ENCODE measurements at regions not wholly inside any gene's neighbourhood (a gene's known extent, or its start where the extent isn't known, plus 50 kb on each side); places are given as distances from the start of the nearest gene placed in this dataset.

- no peaks in the 10 kb centered on the region for H3K79me1 ChIP-seq (ENCODE audit: low read depth in 1 of 2, low read length in 2 of 2)
- intact Hi-C loops (cut with micrococcal nuclease) = no loop called here
- no CpG with 5 or more reads among the region's 2 CpGs for WGBS, 2 experiments (ENCODE audit: extremely low coverage in 2 of 2, insufficient read length in 1 of 2)
- no peaks in the 10 kb centered on the region for H3K27me3 ChIP-seq (ENCODE audit: control insufficient read depth, insufficient read depth, low read length)
- H3K4ac ChIP-seq (ENCODE audit: low read depth, low read length) = no peak overlapping the region
- no peak overlapping the region for H3K18ac ChIP-seq (ENCODE audit: low read depth, low read length)
- TF ChIP-seq USF2 (IDR thresholded peaks at IDR 0.05; ENCODE audit: low read depth, low read length) (no peak), CHD1 (IDR thresholded peaks at IDR 0.05; ENCODE audit: low read depth, low read length) (no peak), MAZ (IDR thresholded peaks at IDR 0.05; ENCODE audit: borderline replicate concordance, low read depth, low read length) (no peak), ELK1 (IDR thresholded peaks at IDR 0.05; ENCODE audit: borderline replicate concordance, low read depth, low read length) (no peak), BHLHE40 (IDR thresholded peaks at IDR 0.05; ENCODE audit: low read depth, low read length) (no peak), RCOR1 (IDR thresholded peaks at IDR 0.05; ENCODE audit: insufficient replicate concordance, low read length) (no peak), SMC3 (IDR thresholded peaks at IDR 0.05; ENCODE audit: low read depth, low read length) (no peak), RAD21 (IDR thresholded peaks at IDR 0.05; ENCODE audit: low read length) (no peak)
- dilution Hi-C loops (cut with HindIII; ENCODE audit: low sequenced_read_pairs, unreplicated experiment) = no loop called here
- in situ Hi-C loops (cut with MboI; ENCODE audit: low sequenced_read_pairs) = no loop called here
- no peak overlapping the region for H2BK15ac ChIP-seq (ENCODE audit: low read depth, low read length)
- no TSS peak for BruUV-seq (replicated peaks)
- CTCF ChIA-PET = no interaction called here
- POLR2A ChIA-PET (ENCODE audit: unreplicated experiment) = no interaction called here
- no peak overlapping the region for H3K4me2 ChIP-seq (ENCODE audit: low read depth, low read length)
- H4K8ac ChIP-seq (ENCODE audit: low read depth in 2 of 2, low read length in 2 of 2) = no peak overlapping the region
- H2AK9ac ChIP-seq (replicated peaks; ENCODE audit: low read depth, low read length, poor library complexity) = no peak overlapping the region
- H3K9me1 ChIP-seq (ENCODE audit: insufficient read depth, low read length) = no peaks in the 10 kb centered on the region
- H4K20me1 ChIP-seq (ENCODE audit: insufficient read depth, low read length) = no peaks in the 10 kb centered on the region
- H4K91ac ChIP-seq (ENCODE audit: insufficient read depth, low read depth, low read length) = no peak overlapping the region
- no peak overlapping the region for H3K14ac ChIP-seq (replicated peaks; ENCODE audit: low read depth, low read length)
- no peak overlapping the region for H3K4me3 ChIP-seq (ENCODE audit: insufficient read depth, low read depth, low read length)
- H3K36me3 ChIP-seq (ENCODE audit: control insufficient read depth, insufficient read depth, low read length) = no peaks in the 10 kb centered on the region
- peaks cover 7% of the 10 kb centered on the region for H3K9me3 ChIP-seq (ENCODE audit: control insufficient read depth, insufficient read depth, low read length)
- no peak overlapping the region for H3K56ac ChIP-seq (ENCODE audit: extremely low read depth, insufficient read depth, low read length)
- H2BK20ac ChIP-seq (ENCODE audit: low read depth, low read length) = no peak overlapping the region
- H2AFZ ChIP-seq (replicated peaks; ENCODE audit: low read length, poor library complexity) = no peak overlapping the region
- H3K9ac ChIP-seq (ENCODE audit: low read depth, low read length) = no peak overlapping the region
- H2BK5ac ChIP-seq (ENCODE audit: low read depth, low read length, poor library complexity, severe bottlenecking) = no peak overlapping the region
- no peak overlapping the region for H2BK120ac ChIP-seq (ENCODE audit: low read depth, low read length)
- H4K5ac ChIP-seq (ENCODE audit: low read depth, low read length) = no peak overlapping the region
- H3K4me1 ChIP-seq (ENCODE audit: control insufficient read depth, insufficient read depth, low read length) = no peaks in the 10 kb centered on the region
- no peak overlapping the region for H3K27ac ChIP-seq (ENCODE audit: insufficient read depth, low read length)
- no peak overlapping the region for H2AK5ac ChIP-seq (ENCODE audit: low read depth, low read length)
- ATAC-seq (ENCODE audit: low read depth) (no peak), DNase-seq (no peak)
- H3K23ac ChIP-seq (ENCODE audit: low read depth, low read length) = no peak overlapping the region
Observed at GRCh38 chr4:12697970-12698369, 786.2 kb downstream of the RAB28 start.
